G401.6 (cell line): ENCODE measurements at regions not wholly inside any gene's neighbourhood (a gene's known extent, or its start where the extent isn't known, plus 50 kb on each side); places are given as distances from the start of the nearest gene placed in this dataset.
"Not testable (repeated sequence)": the region's sequence is repeated elsewhere in the genome, so short reads cannot be mapped to it uniquely, and the experiment has no call there.

Source experiments
- FAIRE-seq: peaks from 2 replicates; lab custom pipeline; 2012; peaks lifted over from hg19 to GRCh38; lab: Jason Lieb, UNC

DNA sequence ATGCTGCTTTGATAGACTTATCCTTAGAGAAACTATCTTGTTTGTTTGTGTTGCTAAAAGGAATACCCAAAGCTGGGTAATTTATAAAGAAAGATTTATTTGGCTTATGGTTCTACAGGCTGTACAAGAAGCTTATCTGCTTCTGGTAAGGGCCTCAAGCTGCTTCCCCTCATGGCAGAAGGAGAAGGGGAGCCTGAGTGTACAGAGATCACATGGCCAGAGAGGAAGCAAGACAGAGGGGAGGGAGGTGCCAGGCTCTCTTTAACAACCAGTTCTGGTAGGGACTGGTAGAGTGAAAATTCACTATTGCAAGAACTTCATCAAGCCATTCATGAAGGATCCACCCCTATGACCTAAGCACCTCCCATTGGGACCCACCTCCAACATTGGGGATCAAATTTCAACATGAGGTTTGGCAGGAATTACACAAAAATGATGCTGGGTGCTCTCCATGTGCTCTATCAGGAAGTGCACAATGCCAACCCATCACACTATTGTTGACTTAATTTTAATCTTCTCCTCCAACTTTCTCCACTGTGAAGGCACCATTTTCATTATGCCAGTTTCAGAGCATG, 115.1 kb upstream of the SHB start:
- no peak for FAIRE-seq

DNA sequence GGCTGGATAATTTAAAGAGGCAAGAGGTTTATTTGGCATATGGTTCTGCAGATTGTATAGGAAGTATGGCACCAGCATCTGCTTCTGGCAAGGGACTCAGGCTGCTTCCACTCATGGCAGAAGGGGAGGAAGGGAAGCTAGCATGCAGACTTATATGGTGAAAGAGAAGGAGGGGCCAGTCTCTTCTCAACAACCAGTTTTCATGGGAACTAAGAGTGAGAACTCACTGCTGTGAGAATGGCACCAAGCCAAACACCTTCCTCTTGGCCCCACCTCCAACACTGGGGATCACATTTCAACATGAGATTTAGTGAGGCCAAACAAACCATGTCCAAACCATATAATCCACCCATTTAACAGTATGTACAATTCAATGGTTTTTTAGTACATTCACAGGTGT, 113.3 kb upstream of the SHB start:
- FAIRE-seq = no peak

DNA sequence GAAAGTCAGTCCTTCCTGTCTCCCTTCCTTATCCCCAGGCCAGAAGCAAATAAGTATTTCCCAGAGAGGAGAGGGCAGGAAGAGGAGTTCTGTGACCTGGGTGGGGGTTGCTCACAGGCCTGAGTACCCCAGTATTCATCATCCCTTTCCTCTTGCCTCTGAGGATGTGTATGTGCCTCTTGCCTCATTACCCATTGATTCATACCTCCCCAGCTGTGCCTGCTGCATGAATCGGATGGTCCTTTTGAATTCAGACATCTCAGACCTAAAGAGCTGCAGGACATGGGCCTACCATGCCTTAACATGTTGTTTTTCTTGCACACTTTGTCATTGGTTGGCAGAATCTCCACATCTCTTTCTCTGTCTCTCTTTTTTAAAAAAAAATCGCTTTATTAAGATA, 112.8 kb upstream of the SHB start:
- no peak for FAIRE-seq

DNA sequence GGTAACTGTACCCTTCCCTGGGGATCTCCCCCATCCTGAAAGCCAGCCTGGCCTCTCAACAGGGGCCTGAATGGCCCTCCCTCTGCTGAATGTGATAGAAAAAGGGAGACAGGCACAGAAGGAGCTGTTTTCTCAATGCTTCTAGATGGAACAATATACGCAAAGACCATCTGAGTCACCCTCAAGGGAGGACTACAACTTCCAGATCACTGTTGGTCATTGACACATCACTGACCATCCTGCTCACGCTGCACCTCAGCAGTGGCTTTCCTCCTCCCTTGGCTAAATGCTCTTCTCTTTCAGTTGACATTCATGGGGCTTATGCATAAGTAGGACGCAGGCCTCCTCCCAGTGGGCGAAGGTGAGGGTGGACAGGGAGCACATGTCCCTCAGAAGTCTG, 112.2 kb upstream of the SHB start:
- no peak for FAIRE-seq

DNA sequence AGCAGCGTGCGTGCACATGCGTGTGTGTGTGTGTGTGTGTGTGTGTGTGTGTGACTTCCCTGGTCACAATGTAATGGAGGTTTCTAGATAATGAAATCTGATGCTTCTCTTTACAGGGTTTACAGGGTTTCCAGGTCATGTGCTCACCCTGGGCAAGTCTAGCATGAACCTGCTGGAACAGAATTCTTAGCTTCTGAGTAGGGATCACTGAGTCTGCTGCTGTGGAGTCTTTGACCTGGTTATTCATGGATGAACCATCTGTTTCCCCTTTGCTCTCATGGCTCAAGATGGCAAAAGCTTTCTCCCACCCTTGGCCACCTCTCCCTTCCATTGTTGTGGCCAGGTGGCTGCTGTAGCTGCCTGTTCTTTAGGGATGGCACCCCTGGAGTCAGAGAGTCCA, 111.6 kb upstream of the SHB start:
- no peak for FAIRE-seq

DNA sequence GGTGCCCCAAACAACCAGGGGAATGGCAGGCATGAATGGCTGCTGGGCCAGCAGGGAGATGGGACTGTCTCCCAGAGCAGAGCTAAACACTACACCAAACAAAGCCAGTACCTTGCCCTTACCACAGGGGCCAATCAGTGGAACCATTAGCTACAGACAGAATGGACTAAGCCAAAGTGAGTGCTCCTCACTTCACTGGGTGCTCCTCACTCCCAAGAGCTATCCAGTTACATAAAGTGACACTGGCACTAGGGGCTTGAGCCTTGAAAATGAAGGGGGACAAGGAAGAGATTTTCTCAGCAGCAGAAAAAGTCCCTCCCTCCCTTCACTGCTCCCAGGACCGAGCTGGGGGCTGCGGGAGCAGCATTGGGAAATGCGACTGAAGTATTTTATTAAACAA, 110.9 kb upstream of the SHB start:
- no peak for FAIRE-seq

DNA sequence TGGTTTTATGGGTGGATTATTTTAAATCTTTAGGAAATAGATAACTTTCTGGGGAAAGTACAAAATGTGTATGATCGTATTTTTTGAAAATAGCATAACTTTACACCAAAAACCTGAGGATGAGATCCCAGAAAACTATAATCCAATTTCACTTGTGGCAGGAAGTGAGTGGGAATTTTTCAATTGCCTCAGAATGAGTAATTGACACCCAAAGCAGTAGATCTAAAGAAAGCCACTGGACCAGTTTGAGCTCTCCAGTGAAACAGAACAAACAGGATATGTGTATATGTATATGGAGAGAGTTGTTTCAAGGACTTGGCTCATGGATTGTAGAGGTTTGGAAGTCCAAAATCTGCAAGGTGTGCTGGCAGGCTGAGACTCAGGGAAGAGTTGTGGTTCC, 109.2 kb upstream of the SHB start:
- no peak for FAIRE-seq

DNA sequence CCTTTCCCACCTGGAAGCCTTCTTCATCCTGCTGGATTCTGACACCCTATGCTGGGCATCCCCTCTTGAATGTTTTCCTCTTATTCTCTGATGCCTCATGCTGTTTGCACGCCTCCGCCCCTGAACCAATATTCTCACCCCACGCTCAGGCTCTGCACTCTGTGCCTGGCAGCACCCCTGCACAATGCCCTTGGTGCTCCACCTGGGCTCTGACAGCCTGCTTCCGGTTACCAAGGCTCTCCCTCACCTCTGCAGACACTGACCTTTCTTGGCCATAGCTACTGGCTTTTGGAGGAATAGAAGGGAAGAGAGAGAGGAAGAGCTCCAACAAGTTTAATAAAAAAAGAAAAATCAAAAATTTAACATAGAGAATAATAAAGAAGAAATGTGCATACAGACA, 108.7 kb upstream of the SHB start:
- FAIRE-seq = no peak

DNA sequence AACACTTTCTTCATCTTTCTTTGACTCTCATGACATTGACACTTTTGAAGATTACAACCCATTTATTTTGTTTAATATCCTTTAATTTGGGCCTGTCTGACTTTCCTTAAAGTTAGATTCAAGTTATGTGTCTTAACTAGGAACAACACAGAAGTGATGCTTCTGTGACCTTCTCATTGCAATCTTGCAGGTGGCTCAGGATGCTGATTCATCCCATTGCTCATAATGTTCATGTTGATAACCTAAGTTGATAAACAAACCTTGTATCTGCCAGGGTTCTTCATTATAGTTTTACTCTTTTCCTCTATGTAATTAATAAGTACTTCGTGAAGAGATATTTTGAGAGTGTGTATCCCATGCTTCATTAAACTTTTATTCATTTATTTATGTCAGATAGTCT, 107.2 kb upstream of the SHB start:
- no peak for FAIRE-seq

DNA sequence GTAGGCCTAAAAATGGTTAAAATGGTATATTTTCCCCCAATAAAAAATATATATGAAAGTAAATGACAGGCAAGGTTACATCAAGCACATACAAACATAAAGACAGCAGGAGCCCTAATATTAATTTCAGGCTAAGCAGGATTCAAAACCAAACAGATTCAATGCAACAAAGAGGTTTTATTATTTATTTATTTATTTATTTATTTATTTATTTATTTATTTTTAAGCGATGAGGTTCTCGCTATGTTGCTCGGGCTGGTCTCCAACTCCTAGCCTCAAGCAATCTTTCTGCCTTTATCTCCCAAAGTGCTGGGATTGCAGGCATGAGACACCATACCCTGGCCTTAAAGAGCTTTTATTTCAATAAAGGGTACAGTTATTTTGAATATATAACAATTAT, 106.4 kb upstream of the SHB start:
- FAIRE-seq = no peak

DNA sequence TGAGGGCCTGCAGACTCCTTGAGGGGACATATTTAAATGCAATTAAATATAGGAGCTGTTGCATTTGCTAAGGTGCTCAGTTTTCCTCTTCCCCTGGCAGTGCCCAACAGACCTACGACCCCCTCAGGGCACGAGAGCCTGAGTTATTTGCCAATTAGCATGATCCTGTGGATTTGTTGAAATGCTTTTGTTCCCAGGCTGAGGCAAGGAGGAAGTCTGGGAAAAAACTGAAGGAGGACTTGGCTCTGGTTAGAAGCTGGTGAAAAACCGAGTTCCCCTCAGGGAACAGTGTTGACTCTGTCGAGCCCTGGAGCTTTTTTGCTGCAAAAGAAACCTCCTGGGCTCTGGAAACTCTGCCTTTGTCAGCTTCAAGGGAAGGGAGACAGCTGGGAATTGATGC, 103.6 kb upstream of the SHB start:
- FAIRE-seq = no peak

DNA sequence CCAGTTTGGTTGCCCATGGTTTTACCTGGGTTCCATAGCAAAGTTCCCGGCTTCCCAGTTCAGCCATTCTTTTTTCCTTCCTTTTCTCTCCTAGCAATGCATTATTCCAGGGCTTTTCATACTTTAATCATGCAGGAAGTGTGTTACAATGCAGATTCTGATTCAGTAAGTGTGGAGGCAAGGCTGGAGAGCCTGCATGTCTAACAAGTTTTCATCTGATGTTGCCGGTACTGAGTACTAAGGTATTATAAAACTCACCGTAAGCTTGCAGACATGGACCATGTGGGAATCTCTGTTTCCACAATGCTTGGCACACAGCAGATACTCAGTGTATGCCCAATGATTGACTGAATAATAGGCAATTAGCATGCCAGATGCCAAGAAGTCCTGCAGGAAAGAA, 102.9 kb upstream of the SHB start:
- FAIRE-seq = no peak

DNA sequence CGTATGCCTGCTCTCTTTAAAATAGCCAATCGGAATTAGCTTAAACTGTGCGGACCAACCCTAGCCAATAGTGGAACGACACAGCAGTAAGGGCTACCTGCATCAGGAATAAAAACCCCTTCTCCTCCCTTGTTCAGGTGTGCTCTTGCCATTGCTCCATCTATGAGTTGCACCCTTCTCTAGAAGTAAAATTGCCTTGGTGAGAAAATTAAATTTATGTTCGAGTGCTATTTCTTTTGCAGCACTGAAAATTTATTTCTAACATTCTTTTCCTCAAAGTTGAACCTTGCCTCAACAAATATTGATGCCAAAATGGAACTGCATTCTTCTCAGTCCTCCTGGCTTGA, 102.5 kb upstream of the SHB start:
- no peak for FAIRE-seq

DNA sequence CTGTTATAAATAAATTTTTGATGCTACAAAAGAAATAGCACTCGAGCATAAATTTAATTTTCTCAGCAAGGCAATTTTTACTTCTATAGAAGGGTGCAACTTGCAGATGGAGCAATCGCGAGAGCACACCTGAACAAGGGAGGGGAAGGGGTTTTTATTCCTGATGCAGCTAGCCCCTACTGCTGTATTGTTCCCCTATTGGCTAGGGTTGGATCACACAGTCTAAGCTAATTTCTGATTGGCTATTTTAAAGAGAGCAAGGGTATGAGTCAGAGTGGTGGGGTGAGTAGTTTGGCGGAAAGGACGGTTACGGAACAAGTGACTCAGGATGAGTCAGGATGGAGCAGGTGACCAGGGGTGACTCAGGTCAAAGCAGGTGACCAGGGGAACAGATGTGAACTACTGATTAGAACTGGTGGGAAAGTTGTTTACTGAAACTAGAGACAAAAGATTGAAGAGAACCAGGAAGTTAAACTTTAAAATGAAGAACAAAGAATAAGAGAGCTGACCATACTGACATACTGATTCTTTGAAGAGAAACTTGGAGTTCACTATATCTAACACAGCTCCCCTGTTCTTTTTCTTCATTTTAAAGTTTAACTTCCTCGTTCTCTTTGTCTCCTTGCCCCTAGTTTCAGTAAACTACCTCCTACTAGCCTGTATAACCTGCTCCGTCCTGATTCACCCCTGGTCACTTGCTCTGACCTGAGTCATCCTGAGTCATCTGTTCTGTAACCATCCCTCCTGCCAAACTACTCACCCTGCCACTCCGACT, 101.9 kb upstream of the SHB start:
- FAIRE-seq = not testable (repeated sequence)

DNA sequence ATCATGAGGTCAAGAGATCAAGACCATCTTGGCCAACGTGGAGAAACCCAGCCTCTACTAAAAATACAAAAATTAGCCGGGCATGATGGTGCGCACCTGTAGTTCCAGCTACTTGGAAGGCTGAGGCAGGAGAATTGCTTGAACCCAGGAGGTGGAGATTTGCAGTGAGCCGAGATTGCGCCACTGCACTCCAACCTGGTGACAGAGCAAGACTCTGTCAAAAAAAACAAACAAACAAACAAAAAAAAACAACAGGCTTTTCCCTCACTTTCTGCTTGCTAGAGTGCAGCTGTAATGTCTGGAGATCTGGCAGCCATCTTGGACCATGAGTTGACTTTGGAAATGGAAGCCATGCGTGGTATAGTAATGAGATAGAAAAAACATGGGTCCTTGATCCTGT, 101.1 kb upstream of the SHB start:
- FAIRE-seq = not testable (repeated sequence)

DNA sequence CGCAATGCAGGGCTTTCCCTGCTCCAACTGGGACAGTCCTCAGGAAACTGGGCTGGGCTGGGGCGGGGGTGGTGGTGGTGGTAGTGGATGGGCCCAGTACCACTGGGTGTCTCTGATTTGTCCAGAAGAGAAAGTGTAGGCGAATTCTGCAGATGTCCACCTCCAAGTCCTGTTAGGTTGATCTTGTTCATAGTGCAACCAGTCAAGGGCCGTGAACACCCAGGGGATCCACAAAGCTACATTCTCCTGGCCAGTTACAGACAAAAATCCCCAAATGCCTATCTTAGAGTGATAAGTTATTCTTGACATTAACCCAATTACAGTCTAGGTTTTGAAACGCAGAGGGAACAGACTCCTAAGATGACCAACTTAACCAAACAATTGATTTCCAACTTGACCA, 97.5 kb upstream of the SHB start:
- no peak for FAIRE-seq

DNA sequence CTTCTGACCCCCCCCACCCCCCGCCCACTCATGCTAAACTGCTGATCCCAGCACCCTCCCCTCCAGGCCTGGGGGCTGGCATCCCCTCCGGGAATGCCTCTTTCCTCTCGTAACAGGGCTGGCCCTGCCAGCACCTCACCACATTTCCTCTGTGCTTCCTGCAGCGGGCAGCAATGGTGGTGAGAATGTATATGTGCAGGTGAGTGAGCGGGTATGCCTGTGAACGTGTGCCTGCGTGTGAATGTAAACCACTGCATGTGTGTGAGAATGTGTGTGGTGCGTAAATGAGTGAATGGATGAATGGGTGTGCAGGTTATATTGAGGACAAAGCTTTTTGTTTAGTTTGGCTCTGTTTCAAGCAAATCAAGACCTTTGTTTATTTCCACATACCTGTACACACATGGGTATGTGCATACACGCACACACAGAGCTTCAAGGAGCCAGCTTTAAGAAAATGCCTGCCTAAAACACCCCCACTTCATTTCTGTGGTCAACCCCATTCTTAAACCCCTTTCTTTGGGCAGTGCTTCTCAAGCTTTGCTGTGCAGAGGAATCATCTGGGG, 95.7 kb upstream of the SHB start:
- FAIRE-seq = no peak

DNA sequence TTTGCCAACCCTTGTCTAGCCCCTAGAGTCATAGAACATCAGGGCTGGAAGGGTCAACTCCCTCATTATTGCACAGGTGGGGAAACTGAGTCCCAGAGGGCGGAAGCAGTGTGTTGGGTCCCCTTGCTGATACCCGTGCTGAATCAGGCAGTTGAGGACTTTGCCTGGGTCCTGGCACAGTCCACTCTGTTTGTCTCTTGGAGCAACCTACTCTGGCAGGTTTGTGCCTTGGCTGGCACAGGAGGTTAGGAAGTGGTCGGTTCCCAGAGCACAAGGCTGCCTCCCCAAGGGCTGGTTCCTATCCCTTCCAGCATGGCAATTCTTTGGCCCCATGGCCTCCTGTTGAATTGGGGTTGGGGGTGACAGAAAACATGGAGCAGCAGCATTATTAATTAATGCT, 94.5 kb upstream of the SHB start:
- no peak for FAIRE-seq

DNA sequence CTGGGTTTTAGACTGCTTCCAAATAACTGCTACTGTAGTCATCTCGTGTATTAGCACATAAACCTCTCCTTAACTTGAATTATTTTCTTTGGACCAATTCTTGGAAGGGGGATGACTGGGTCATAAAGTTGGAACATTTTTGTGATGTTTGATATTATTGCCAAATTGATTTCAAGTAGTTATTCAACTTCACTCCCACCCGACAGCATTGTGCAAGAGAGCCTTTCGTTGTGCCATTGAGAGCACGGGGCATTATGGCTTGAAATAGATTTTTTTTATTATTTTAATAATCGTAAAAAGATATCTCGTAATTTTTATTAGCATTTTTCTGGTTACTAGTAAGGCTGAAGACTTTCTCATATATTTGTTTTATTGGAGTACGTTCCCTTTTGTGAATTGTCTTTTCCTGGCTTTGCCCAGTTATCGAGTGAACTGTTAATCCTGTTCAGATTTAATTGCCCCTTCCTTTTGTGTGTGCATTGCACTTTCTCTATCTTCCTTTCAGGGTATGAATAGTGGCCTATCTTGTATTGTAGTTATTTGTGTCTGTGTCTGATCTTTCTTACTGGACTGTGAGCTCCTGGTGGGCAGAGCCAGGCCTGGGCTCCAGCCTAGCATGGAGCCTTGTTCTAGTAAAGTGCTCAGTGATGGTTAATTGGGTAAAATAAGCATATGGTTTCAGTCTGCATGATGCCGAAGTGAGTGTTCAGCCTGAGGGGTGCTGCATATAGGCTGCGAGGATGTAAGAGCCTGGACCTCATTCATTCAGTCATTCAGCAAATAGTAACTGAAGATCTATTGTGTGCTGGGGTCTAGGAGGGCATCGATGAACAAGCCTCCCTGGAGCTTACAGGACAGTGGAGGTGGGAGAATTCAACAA, 93.5 kb upstream of the SHB start:
- no peak for FAIRE-seq

DNA sequence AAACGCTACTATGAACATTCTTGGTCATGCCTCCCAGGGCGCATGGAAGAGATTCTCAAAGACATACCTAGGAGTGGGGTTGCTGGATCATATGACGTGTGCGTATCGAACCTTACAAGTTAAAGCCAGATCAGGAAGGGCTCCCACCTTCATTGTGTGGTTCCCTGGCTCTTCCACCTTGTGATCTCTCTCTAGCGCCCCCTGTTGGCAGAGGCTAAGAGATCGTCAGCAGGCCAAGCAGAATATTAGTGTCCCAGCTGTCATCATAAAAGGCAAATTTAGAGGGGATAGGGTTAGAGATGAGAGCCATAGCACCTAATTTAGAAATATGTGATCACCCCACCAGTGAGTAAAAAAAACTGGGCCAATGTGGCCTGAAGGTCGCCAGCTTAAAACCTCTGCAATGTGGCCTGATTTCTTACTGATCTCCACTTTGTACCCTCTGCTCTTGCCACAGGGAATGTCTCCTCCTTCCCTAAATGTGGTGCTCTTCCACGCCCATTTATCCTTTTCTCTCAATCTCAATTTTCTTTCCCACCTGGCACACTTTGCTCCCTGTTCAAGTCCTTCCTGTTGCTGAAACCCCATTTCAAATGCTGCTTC, 91.7 kb upstream of the SHB start:
- no peak for FAIRE-seq

DNA sequence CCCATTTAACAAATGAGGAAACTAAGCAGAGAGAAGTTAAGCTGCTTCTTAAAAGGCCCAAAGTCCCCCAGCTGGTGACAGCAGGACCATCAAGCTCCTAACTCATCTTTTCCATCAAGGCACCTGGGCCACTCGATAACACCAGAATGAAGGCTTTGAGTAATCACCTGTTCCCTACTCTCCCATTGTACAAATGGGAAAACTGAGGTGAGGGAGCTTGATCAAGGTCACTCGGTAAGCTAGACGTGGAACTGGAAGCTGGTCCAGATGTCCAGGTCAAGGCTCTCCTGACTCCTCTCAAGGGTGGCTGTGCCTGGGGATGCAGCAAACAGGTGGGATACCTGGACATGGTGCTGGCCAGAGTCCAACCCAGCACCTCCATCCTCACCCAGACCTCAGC, 90.6 kb upstream of the SHB start:
- FAIRE-seq = no peak

DNA sequence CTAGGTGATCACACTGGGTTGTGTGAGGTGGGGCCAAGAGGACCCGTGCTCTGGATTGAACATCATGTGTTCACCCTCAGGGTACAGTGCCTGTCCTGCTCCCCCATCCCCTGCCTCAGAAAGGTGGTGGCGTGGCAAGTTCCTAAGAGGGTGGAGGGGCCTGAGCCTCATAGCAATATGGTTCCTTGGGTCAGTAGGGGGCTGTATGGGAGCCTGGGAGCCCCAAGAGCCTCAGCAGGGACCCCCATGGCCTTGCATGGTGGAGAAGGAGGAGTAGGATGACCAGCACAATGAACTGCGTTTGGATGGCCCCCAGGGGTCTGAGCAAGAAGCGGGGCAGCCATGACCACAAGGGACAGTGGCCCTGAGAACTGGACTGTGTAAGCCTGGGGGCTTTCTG, 89.6 kb upstream of the SHB start:
- no peak for FAIRE-seq

DNA sequence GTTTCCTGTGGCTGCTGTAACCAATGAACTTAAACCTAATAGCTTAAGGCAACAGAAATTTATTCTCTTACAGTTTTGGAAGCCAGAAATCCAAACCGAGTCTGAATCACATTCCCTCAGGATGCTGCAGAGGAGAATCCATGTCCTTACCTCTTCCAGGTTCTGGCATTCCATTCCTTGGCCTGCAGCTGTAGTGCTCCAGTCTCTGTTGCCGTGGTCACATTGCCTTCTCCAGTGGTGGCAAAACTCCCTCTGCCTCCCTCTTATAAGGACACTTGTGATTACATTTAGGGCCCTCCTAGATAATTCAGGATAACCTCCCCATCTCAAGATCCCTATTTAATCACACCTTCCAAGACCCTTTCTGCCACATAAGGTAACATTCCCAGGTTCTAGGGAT, 88.7 kb upstream of the SHB start:
- no peak for FAIRE-seq
